ENCODE measurements at regions not wholly inside any gene's neighbourhood (a gene's known extent, or its start where the extent isn't known, plus 50 kb on each side); places are given as distances from the start of the nearest gene placed in this dataset.

- Histone ChIP-seq H3K27ac (ENCODE audit: low read depth, low read length) (no peak overlapping the region), H3K4me3 (ENCODE audit: low read length) (no peak overlapping the region), H3K9ac (ENCODE audit: extremely low read depth, low read length, poor library complexity, severe bottlenecking) (no peak overlapping the region), H3K36me3 (ENCODE audit: control insufficient read depth, insufficient read depth, low read length) (no peaks in the 10 kb centered on the region), H3K4me1 (ENCODE audit: control insufficient read depth, insufficient read depth, low read length) (no peaks in the 10 kb centered on the region), H3K27me3 (ENCODE audit: control insufficient read depth, insufficient read depth, low read length, poor library complexity, severe bottlenecking) (no peaks in the 10 kb centered on the region), H3K9me3 (ENCODE audit: control insufficient read depth, low read length) (peaks cover 3% of the 10 kb centered on the region)
- no peaks in the 10 kb centered on the region for H3K36me3 Mint-ChIP-seq (ENCODE audit: low read depth)
- no peak for TF ChIP-seq CTCF (conservative IDR thresholded peaks at IDR 0.05)
- no peak overlapping the region for H3K4me3 Mint-ChIP-seq
- H3K4me1 Mint-ChIP-seq: no peaks in the 10 kb centered on the region
- DNase-seq: no peak
- 90 to 93% methylated on average over 2 to 4 of the region's 4 CpGs for WGBS, 2 experiments (ENCODE audit: insufficient coverage in 1 of 2, insufficient read length in 1 of 2)
- no peaks in the 10 kb centered on the region for H3K27me3 Mint-ChIP-seq (ENCODE audit: insufficient read depth)
- H3K27ac Mint-ChIP-seq: no peak overlapping the region
- H3K9me3 Mint-ChIP-seq: peaks cover 3% of the 10 kb centered on the region
Observed at GRCh38 chr14:59038746-59039145, 149.7 kb upstream of the DAAM1 start.

GRCh38 chr14:59041308-59041707 is 147.2 kb upstream of the DAAM1 start:
- H3K27me3 ChIP-seq (ENCODE audit: control insufficient read depth, insufficient read depth, low read length, poor library complexity, severe bottlenecking): no peaks in the 10 kb centered on the region
- no peak overlapping the region for H3K4me3 ChIP-seq (ENCODE audit: low read length)
- Mint-ChIP-seq H3K36me3 (ENCODE audit: low read depth) (no peaks in the 10 kb centered on the region), H3K27me3 (ENCODE audit: insufficient read depth) (no peaks in the 10 kb centered on the region), H3K4me1 (no peaks in the 10 kb centered on the region), H3K4me3 (no peak overlapping the region), H3K9me3 (no peaks in the 10 kb centered on the region), H3K27ac (no peak overlapping the region)
- no CpG with 5 or more reads among the region's 3 CpGs for WGBS, 2 experiments (ENCODE audit: insufficient coverage in 1 of 2, insufficient read length in 1 of 2)
- peaks cover 5% of the 10 kb centered on the region for H3K9me3 ChIP-seq (ENCODE audit: control insufficient read depth, low read length)
- no peaks in the 10 kb centered on the region for H3K36me3 ChIP-seq (ENCODE audit: control insufficient read depth, insufficient read depth, low read length)
- H3K4me1 ChIP-seq (ENCODE audit: control insufficient read depth, insufficient read depth, low read length): no peaks in the 10 kb centered on the region
- H3K27ac ChIP-seq (ENCODE audit: low read depth, low read length): no peak overlapping the region
- no peak overlapping the region for H3K9ac ChIP-seq (ENCODE audit: extremely low read depth, low read length, poor library complexity, severe bottlenecking)
- DNase-seq: no peak
- no peak for TF ChIP-seq CTCF (conservative IDR thresholded peaks at IDR 0.05)

GRCh38 chr14:59044707-59045106 is 143.8 kb upstream of the DAAM1 start:
- 94% methylated on average over 5 of the region's 6 CpGs for WGBS, 2 experiments (ENCODE audit: insufficient coverage in 1 of 2, insufficient read length in 1 of 2)
- no peaks in the 10 kb centered on the region for H3K9me3 Mint-ChIP-seq
- H3K27ac Mint-ChIP-seq: no peak overlapping the region
- no peak overlapping the region for H3K4me3 Mint-ChIP-seq
- no peak for DNase-seq
- Histone ChIP-seq H3K4me1 (ENCODE audit: control insufficient read depth, insufficient read depth, low read length) (no peaks in the 10 kb centered on the region), H3K9me3 (ENCODE audit: control insufficient read depth, low read length) (peaks cover 5% of the 10 kb centered on the region), H3K27me3 (ENCODE audit: control insufficient read depth, insufficient read depth, low read length, poor library complexity, severe bottlenecking) (no peaks in the 10 kb centered on the region), H3K36me3 (ENCODE audit: control insufficient read depth, insufficient read depth, low read length) (no peaks in the 10 kb centered on the region), H3K9ac (ENCODE audit: extremely low read depth, low read length, poor library complexity, severe bottlenecking) (no peak overlapping the region), H3K4me3 (ENCODE audit: low read length) (no peak overlapping the region), H3K27ac (ENCODE audit: low read depth, low read length) (no peak overlapping the region)
- no peaks in the 10 kb centered on the region for H3K27me3 Mint-ChIP-seq (ENCODE audit: insufficient read depth)
- no peaks in the 10 kb centered on the region for H3K4me1 Mint-ChIP-seq
- H3K36me3 Mint-ChIP-seq (ENCODE audit: low read depth): no peaks in the 10 kb centered on the region
- no peak for TF ChIP-seq CTCF (conservative IDR thresholded peaks at IDR 0.05)

Data from endodermal cell (in vitro differentiated cells).